ENCODE measurements at regions not wholly inside any gene's neighbourhood (a gene's known extent, or its start where the extent isn't known, plus 50 kb on each side); places are given as distances from the start of the nearest gene placed in this dataset.

DNA sequence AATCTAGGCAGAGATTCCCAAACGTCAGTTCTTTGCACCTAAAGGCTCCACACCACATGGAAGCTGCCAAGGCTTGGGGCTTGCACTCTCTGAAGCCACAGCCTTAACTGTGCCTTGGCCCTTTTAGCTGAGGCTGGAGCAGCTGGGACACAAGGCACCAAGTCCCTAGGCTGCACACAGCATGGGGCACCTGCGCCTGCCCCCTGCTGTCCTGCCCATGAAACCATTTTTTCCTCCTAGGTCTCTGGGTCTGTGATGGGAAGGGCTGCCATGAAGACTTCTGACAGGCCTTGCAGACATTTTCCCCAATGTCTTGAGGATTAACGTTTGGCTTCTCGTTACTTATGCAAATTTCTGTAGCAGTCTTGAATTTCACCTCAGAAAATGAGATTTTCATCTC lies 241.5 kb downstream of the OSR1 start:
- no peak overlapping the region for H2BK5ac ChIP-seq (ENCODE audit: low read depth, low read length, poor library complexity, severe bottlenecking)
- H3K56ac ChIP-seq (ENCODE audit: extremely low read depth, insufficient read depth, low read length) = no peak overlapping the region
- no peak overlapping the region for H2BK15ac ChIP-seq (ENCODE audit: low read depth, low read length)
- H3K9me1 ChIP-seq (ENCODE audit: insufficient read depth, low read length) = peaks cover 2% of the 10 kb centered on the region; the same call in 1 of the 2 replicates
- no peak overlapping the region for H4K91ac ChIP-seq (ENCODE audit: insufficient read depth, low read depth, low read length)
- H3K9ac ChIP-seq (ENCODE audit: low read depth, low read length) = no peak overlapping the region
- WGBS, 2 experiments (ENCODE audit: extremely low coverage in 2 of 2, insufficient read length in 1 of 2) = 76% methylated on average over 3 of the region's 4 CpGs; no CpG with 5 or more reads in 1 of the 2 experiments
- H3K79me1 ChIP-seq (ENCODE audit: low read depth in 1 of 2, low read length in 2 of 2) = no peaks in the 10 kb centered on the region
- H4K8ac ChIP-seq (ENCODE audit: low read depth in 2 of 2, low read length in 2 of 2) = no peak overlapping the region
- H3K4me1 ChIP-seq (ENCODE audit: control insufficient read depth, insufficient read depth, low read length) = peaks cover 9% of the 10 kb centered on the region
- ATAC-seq (ENCODE audit: low read depth) = no peak
- BruUV-seq (replicated peaks) = no TSS peak
- TF ChIP-seq, protein P1, sequence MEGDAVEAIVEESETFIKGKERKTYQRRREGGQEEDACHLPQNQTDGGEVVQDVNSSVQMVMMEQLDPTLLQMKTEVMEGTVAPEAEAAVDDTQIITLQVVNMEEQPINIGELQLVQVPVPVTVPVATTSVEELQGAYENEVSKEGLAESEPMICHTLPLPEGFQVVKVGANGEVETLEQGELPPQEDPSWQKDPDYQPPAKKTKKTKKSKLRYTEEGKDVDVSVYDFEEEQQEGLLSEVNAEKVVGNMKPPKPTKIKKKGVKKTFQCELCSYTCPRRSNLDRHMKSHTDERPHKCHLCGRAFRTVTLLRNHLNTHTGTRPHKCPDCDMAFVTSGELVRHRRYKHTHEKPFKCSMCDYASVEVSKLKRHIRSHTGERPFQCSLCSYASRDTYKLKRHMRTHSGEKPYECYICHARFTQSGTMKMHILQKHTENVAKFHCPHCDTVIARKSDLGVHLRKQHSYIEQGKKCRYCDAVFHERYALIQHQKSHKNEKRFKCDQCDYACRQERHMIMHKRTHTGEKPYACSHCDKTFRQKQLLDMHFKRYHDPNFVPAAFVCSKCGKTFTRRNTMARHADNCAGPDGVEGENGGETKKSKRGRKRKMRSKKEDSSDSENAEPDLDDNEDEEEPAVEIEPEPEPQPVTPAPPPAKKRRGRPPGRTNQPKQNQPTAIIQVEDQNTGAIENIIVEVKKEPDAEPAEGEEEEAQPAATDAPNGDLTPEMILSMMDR (conservative IDR thresholded peaks at IDR 0.05; ENCODE audit: low read depth, low read length) = no peak
- TF ChIP-seq RCOR1 (IDR thresholded peaks at IDR 0.05; ENCODE audit: insufficient replicate concordance, low read length) (no peak), RAD21 (IDR thresholded peaks at IDR 0.05; ENCODE audit: low read length) (no peak), FOS (IDR thresholded peaks at IDR 0.05; ENCODE audit: low read depth, low read length) (no peak)
- H2AK5ac ChIP-seq (ENCODE audit: low read depth, low read length) = no peak overlapping the region
- in situ Hi-C loops (cut with MboI; ENCODE audit: low sequenced_read_pairs) = no loop called here
- H3K4me3 ChIP-seq (ENCODE audit: insufficient read depth, low read depth, low read length) = no peak overlapping the region
- DNase-seq = no peak
- no peak overlapping the region for H3K27ac ChIP-seq (ENCODE audit: insufficient read depth, low read length)
- no peak overlapping the region for H2BK120ac ChIP-seq (ENCODE audit: low read depth, low read length)
- no peak overlapping the region for H4K5ac ChIP-seq (ENCODE audit: low read depth, low read length)
- H3K4ac ChIP-seq (ENCODE audit: low read depth, low read length) = no peak overlapping the region
- dilution Hi-C loops (cut with HindIII; ENCODE audit: low sequenced_read_pairs, unreplicated experiment) = no loop called here
- H3K27me3 ChIP-seq (ENCODE audit: control insufficient read depth, insufficient read depth, low read length) = no peaks in the 10 kb centered on the region
- H2AK9ac ChIP-seq (replicated peaks; ENCODE audit: low read depth, low read length, poor library complexity) = no peak overlapping the region
- H2AFZ ChIP-seq (replicated peaks; ENCODE audit: low read length, poor library complexity) = no peak overlapping the region
- H3K36me3 ChIP-seq (ENCODE audit: control insufficient read depth, insufficient read depth, low read length) = no peaks in the 10 kb centered on the region
- intact Hi-C loops (cut with micrococcal nuclease) = no loop called here
- H3K9me3 ChIP-seq (ENCODE audit: control insufficient read depth, insufficient read depth, low read length) = no peaks in the 10 kb centered on the region
- H2BK20ac ChIP-seq (ENCODE audit: low read depth, low read length) = no peak overlapping the region
- H3K18ac ChIP-seq (ENCODE audit: low read depth, low read length) = no peak overlapping the region
- H3K4me2 ChIP-seq (ENCODE audit: low read depth, low read length) = no peak overlapping the region
- H3K23ac ChIP-seq (ENCODE audit: low read depth, low read length) = no peak overlapping the region
- H3K14ac ChIP-seq (replicated peaks; ENCODE audit: low read depth, low read length) = no peak overlapping the region
- ChIA-PET POLR2A (ENCODE audit: unreplicated experiment) (no interaction called here), CTCF (no interaction called here)
- H4K20me1 ChIP-seq (ENCODE audit: insufficient read depth, low read length) = no peaks in the 10 kb centered on the region

Measured in IMR-90 (cell line).